Osteocyte (in vitro differentiated cells): ENCODE measurements at regions not wholly inside any gene's neighbourhood (a gene's known extent, or its start where the extent isn't known, plus 50 kb on each side); places are given as distances from the start of the nearest gene placed in this dataset.

Experiments
- DNase-seq: peaks from one replicate; pipeline ENCODE4 v3.0.0; 2021; ENCODE audit warnings: mixed read lengths; ENCODE audit not compliant: unreplicated experiment; ENCODE audit errors: extremely low spot score
- H3K27ac Mint-ChIP-seq: one replicate; pipeline ENCODE4 v1.8.0; 2021; ENCODE audit warnings: mild to moderate bottlenecking, mixed read lengths; ENCODE audit not compliant: unreplicated experiment
- H3K27me3 Mint-ChIP-seq: one replicate; pipeline ENCODE4 v1.8.0; 2021; ENCODE audit warnings: mixed read lengths; ENCODE audit not compliant: unreplicated experiment
- H3K36me3 Mint-ChIP-seq: one replicate; pipeline ENCODE4 v1.8.0; 2021; ENCODE audit warnings: mixed read lengths; ENCODE audit not compliant: unreplicated experiment
- H3K4me1 Mint-ChIP-seq: one replicate; pipeline ENCODE4 v1.8.0; 2021; ENCODE audit warnings: mixed read lengths; ENCODE audit not compliant: unreplicated experiment
- H3K4me3 Mint-ChIP-seq: one replicate; pipeline ENCODE4 v1.8.0; 2021; ENCODE audit warnings: mild to moderate bottlenecking, moderate library complexity, mixed read lengths; ENCODE audit not compliant: unreplicated experiment
- H3K9me3 Mint-ChIP-seq: one replicate; pipeline ENCODE4 v1.8.0; 2021; ENCODE audit warnings: mixed read lengths; ENCODE audit not compliant: unreplicated experiment
- TF ChIP-seq, protein P1 (sequence below): fragments of 200-600 bp; sonication (generic); IDR thresholded peaks from 2 replicates; pipeline ENCODE4 v1.5.0; 2021; ENCODE audit warnings: antibody characterized with exemption, mild to moderate bottlenecking, moderate library complexity

DNA sequence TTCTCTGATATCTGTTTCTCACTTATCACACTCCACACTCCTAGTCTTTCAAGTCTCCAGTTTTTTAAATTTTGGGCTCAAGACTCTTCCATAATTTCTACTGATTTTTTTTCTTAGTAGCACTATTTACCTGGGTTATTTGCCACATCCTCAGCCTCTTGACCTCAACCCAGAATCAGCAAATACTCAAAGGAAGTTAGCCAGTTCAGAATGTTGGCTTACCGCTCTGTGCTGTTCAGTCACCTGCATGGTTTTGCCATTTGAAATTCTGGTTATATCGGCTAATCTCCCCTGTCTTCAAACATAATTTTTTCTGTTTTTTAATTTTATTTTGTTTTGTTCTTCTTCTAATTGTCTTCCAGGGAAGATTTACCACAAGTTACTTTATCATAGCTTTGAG lies 412.6 kb downstream of the PTH2R start:
- DNase-seq = no peak
- H3K36me3 Mint-ChIP-seq = no peaks in the 10 kb centered on the region
- no peak overlapping the region for H3K4me3 Mint-ChIP-seq
- no peaks in the 10 kb centered on the region for H3K9me3 Mint-ChIP-seq
- TF ChIP-seq, protein P1, sequence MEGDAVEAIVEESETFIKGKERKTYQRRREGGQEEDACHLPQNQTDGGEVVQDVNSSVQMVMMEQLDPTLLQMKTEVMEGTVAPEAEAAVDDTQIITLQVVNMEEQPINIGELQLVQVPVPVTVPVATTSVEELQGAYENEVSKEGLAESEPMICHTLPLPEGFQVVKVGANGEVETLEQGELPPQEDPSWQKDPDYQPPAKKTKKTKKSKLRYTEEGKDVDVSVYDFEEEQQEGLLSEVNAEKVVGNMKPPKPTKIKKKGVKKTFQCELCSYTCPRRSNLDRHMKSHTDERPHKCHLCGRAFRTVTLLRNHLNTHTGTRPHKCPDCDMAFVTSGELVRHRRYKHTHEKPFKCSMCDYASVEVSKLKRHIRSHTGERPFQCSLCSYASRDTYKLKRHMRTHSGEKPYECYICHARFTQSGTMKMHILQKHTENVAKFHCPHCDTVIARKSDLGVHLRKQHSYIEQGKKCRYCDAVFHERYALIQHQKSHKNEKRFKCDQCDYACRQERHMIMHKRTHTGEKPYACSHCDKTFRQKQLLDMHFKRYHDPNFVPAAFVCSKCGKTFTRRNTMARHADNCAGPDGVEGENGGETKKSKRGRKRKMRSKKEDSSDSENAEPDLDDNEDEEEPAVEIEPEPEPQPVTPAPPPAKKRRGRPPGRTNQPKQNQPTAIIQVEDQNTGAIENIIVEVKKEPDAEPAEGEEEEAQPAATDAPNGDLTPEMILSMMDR = no peak
- H3K27ac Mint-ChIP-seq = no peak overlapping the region
- H3K4me1 Mint-ChIP-seq = no peaks in the 10 kb centered on the region
- no peaks in the 10 kb centered on the region for H3K27me3 Mint-ChIP-seq

DNA sequence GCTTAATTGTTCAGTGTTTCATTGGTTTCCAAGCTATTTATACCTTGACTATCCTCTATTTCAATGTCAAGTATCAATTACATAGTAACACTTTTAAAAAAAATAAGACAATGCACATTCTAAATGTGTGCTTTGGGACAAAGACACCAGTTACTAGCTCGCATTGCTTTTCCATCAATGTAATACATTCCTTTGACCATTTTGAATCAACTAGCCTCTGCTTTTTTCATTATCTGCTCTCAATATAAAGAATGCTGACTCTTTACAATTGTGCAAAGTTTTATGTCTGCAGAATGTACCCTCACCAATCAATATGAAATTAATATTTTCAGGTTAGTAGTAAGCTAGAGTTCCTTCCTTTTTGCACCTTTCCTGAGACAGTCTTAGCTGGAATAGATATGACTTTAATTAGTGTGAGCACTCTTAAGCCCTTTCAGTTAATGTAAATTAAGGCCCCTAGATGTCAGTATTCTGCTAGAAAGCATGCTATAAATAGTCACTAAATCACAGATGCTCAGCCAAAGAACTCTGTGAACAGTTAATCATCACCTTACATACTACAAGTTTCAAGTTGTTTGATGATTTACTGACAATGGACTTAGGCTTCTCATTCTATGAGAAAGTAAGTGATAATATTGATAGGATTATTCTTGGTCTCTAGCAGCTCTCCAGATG lies 413.6 kb downstream of the PTH2R start:
- H3K4me1 Mint-ChIP-seq = no peaks in the 10 kb centered on the region
- no peak overlapping the region for H3K4me3 Mint-ChIP-seq
- TF ChIP-seq, protein P1 = no peak
- no peaks in the 10 kb centered on the region for H3K36me3 Mint-ChIP-seq
- no peaks in the 10 kb centered on the region for H3K27me3 Mint-ChIP-seq
- no peak overlapping the region for H3K27ac Mint-ChIP-seq
- no peak for DNase-seq
- no peaks in the 10 kb centered on the region for H3K9me3 Mint-ChIP-seq

DNA sequence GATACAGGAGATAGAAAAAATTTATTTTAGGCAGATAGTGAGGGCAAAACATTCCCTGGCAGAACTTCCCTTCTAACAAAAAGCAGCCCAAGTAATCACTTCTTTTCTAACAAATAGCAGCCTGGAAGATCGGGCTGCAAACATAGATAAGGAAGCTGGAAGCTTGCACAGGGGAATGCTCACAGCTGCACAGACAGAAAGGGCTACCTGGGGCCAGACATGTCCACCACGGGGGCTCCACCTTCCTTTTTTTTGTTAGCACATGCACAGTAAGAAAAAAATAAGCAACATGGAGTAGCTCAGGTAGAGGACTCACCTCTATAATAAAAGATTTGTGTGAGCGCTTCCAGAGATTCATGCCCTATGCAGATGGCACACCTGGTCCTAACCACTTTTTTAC lies 420.5 kb downstream of the PTH2R start:
- peaks cover 14% of the 10 kb centered on the region for H3K9me3 Mint-ChIP-seq
- TF ChIP-seq, protein P1 = no peak
- H3K27me3 Mint-ChIP-seq = no peaks in the 10 kb centered on the region
- H3K27ac Mint-ChIP-seq = no peak overlapping the region
- DNase-seq = no peak
- H3K36me3 Mint-ChIP-seq = no peaks in the 10 kb centered on the region
- no peak overlapping the region for H3K4me3 Mint-ChIP-seq
- no peaks in the 10 kb centered on the region for H3K4me1 Mint-ChIP-seq

DNA sequence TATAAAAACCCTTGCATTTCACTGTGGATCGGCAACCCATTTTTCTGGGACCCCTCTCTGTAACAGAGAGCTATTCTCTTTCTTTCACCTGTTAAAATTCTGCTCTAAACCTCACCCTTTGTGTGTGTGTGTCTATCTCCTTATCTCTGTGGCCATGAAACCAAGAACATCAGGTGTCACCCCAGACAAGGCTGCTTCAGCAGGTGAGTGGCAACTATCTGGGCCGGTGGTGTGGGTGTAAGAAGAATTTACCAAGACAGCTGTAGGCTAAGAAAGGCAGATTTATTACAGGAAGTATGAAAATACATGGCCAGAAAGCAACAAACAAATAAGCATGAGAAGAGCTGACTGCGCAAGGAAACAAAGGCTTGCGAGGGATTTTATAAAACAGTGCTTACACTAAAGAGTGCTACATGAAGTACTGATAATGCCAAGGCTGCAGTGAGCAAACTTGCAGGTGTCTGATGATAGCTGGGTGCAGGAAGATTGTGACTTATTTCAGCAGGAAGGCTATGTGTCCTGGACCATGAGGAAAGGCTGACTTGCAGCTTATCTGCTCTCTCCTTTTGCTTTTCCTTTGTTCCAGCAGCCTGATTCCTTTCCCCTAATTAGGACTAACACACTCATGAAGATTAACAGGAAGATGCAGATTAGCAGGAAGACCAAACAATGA lies 421.1 kb downstream of the PTH2R start:
- no peaks in the 10 kb centered on the region for H3K27me3 Mint-ChIP-seq
- TF ChIP-seq, protein P1 = no peak
- no peaks in the 10 kb centered on the region for H3K36me3 Mint-ChIP-seq
- no peak for DNase-seq
- H3K9me3 Mint-ChIP-seq = peaks cover 15% of the 10 kb centered on the region
- H3K27ac Mint-ChIP-seq = no peak overlapping the region
- H3K4me1 Mint-ChIP-seq = no peaks in the 10 kb centered on the region
- no peak overlapping the region for H3K4me3 Mint-ChIP-seq

DNA sequence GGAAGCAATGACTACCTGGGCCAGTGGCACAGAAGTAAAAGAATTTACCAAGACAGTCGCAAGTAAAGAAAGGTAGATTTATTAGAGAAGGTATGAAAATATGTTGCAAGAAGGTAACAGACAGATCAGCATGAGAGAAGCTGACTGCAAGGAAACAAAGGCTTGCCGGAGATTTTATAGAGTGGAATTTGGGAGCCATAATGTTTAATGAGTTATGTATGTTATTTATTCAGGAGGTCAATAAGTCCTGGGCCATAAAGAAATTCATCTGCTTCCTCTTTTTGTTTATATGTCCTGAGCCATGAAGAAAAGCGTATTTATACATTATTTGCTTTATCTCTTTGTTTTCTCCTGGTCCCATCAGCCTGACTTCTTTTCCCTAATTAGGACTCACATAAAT lies 423.6 kb downstream of the PTH2R start:
- Mint-ChIP-seq H3K4me1 (no peaks in the 10 kb centered on the region), H3K9me3 (peaks cover 20% of the 10 kb centered on the region), H3K36me3 (no peaks in the 10 kb centered on the region), H3K27me3 (no peaks in the 10 kb centered on the region), H3K27ac (no peak overlapping the region), H3K4me3 (no peak overlapping the region)
- DNase-seq = no peak
- TF ChIP-seq, protein P1 = no peak
